Neuronal stem cell (in vitro differentiated cells): ENCODE measurements at regions not wholly inside any gene's neighbourhood (a gene's known extent, or its start where the extent isn't known, plus 50 kb on each side); places are given as distances from the start of the nearest gene placed in this dataset.

ENCODE experiments used
- DNase-seq: peaks from one replicate; pipeline ENCODE4 v3.0.0-alpha.2; 2013; ENCODE audit warnings: low spot score
- H2AFZ ChIP-seq: one replicate; pipeline ENCODE4 v1.6.1; 2013; ENCODE audit warnings: mild to moderate bottlenecking, low read length, inconsistent platforms
- H2AK5ac ChIP-seq: 2 replicates; pipeline ENCODE4 v1.6.1; 2013; ENCODE audit warnings: low read depth, mild to moderate bottlenecking, inconsistent platforms, low read length, moderate library complexity, mixed read lengths
- H2BK120ac ChIP-seq: 2 replicates; pipeline ENCODE4 v1.6.1; 2013; ENCODE audit warnings: low read depth, mild to moderate bottlenecking, inconsistent platforms, low read length, moderate library complexity, mixed read lengths
- H2BK12ac ChIP-seq: one replicate; pipeline ENCODE4 v1.6.1; 2013; ENCODE audit warnings: low read length, inconsistent platforms
- H2BK15ac ChIP-seq: 2 replicates; pipeline ENCODE4 v1.6.1; 2013; ENCODE audit warnings: mild to moderate bottlenecking, low read length, inconsistent platforms, mixed read lengths
- H2BK5ac ChIP-seq: one replicate; pipeline ENCODE4 v1.6.1; 2013; ENCODE audit warnings: inconsistent platforms, mild to moderate bottlenecking, low read length, moderate library complexity
- H3K14ac ChIP-seq: one replicate; pipeline ENCODE4 v1.6.1; 2013; ENCODE audit warnings: low read length, inconsistent platforms
- H3K18ac ChIP-seq: 2 replicates; pipeline ENCODE4 v1.6.1; 2013; ENCODE audit warnings: low read length, inconsistent platforms
- H3K23ac ChIP-seq: 2 replicates; pipeline ENCODE4 v1.6.1; 2013; ENCODE audit warnings: low read depth, mild to moderate bottlenecking, mixed read lengths, low read length, inconsistent platforms; ENCODE audit not compliant: poor library complexity
- H3K27ac ChIP-seq: replicated peaks from 3 replicates; pipeline ENCODE4 v1.5.1; 2013; ENCODE audit warnings: low read length, inconsistent platforms
- H3K27me3 ChIP-seq, 3 experiments: 2 replicates each; pipeline ENCODE4 v1.6.1; 2013; ENCODE audit warnings: low read length in 3 of 3, mild to moderate bottlenecking in 2 of 3, inconsistent platforms in 1 of 3, low read depth in 1 of 3, mixed read lengths in 1 of 3, moderate library complexity in 1 of 3; ENCODE audit not compliant: control insufficient read depth in 3 of 3, insufficient read depth in 3 of 3
- H3K36me3 ChIP-seq, 2 donors: replicated peaks in 1 of 2; 2 replicates each; pipeline ENCODE4 v1.6.1; 2013; ENCODE audit warnings: low read length in 2 of 2; ENCODE audit not compliant: control insufficient read depth in 2 of 2, insufficient read depth in 2 of 2
- H3K4ac ChIP-seq: 2 replicates; pipeline ENCODE4 v1.6.1; 2013; ENCODE audit warnings: inconsistent platforms, mild to moderate bottlenecking, low read length, moderate library complexity
- H3K4me1 ChIP-seq, 2 donors: 1 replicate in 1 of 2; 2 replicates in 1 of 2; pipeline ENCODE4 v1.6.1; 2013; ENCODE audit warnings: low read length in 2 of 2, low read depth in 1 of 2; ENCODE audit not compliant: control insufficient read depth in 2 of 2, insufficient read depth in 1 of 2
- H3K4me2 ChIP-seq: one replicate; pipeline ENCODE4 v1.6.1; 2013; ENCODE audit warnings: mild to moderate bottlenecking, low read length, inconsistent platforms; ENCODE audit not compliant: insufficient read depth, poor library complexity, severe bottlenecking
- H3K4me3 ChIP-seq, 2 donors: 2 replicates each; pipeline ENCODE4 v1.5.1; 2013; ENCODE audit warnings: low read length in 2 of 2, mild to moderate bottlenecking in 2 of 2, inconsistent platforms in 1 of 2, moderate library complexity in 1 of 2
- H3K79me1 ChIP-seq: one replicate; pipeline ENCODE4 v1.6.1; 2013; ENCODE audit warnings: low read depth, mild to moderate bottlenecking, inconsistent platforms, low read length, moderate library complexity
- H3K9ac ChIP-seq: one replicate; pipeline ENCODE4 v1.6.1; 2013; ENCODE audit warnings: mild to moderate bottlenecking, low read depth, low read length, inconsistent platforms; ENCODE audit not compliant: poor library complexity
- H3K9me3 ChIP-seq, 2 donors: replicated peaks in 1 of 2; 2 replicates each; pipeline versions ENCODE3 to v1.6.1; 2013; ENCODE audit warnings: low read length in 2 of 2, mild to moderate bottlenecking in 2 of 2, inconsistent platforms in 1 of 2, low read depth in 1 of 2, mixed read lengths in 1 of 2, moderate library complexity in 1 of 2; ENCODE audit not compliant: control insufficient read depth in 2 of 2, insufficient read depth in 1 of 2
- H4K8ac ChIP-seq: one replicate; pipeline ENCODE4 v1.6.1; 2013; ENCODE audit warnings: low read depth, mild to moderate bottlenecking, inconsistent platforms, low read length, moderate library complexity
- H4K91ac ChIP-seq: one replicate; pipeline ENCODE4 v1.6.1; 2013; ENCODE audit warnings: low read length, low read depth, mild to moderate bottlenecking, inconsistent platforms; ENCODE audit not compliant: poor library complexity
- WGBS, 2 donors: extraction: QIAGEN DNeasy Blood & Tissue Kit; methylation state at CpG; one replicate each; pipeline ENCODE4 v1.1.7; 2013; ENCODE audit warnings: missing lambda C conversion rate in 2 of 2, mixed read lengths in 1 of 2; ENCODE audit not compliant: insufficient read length in 2 of 2, insufficient replicate concordance in 1 of 2; ENCODE audit errors: extremely low coverage in 2 of 2; 5-methylcytosine and 5-hydroxymethylcytosine counted together

DNA sequence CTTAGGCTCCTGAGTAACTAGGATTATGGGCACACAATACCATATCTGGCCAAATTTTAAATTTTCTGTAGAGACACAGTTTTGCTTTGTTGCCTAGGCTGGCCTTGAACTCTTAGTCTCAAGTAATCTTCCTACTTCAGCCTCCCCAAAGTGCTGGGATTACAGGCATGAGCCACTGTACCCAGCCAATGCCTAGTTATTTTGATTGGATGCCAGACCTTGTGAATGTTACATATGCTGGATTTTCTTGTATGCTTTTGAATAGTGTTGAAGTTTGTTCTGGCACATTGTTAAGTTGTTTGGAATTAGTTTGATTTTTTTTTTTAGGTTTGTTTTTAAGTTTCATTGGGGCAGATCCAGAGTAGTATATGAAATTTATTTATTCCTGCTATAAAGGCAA, 110.7 kb upstream of the ANO5 start:
- Histone ChIP-seq H3K27me3 (no peaks in the 10 kb centered on the region), H3K14ac (no peak overlapping the region), H3K4ac (no peak overlapping the region), H2AFZ (no peak overlapping the region), H2BK120ac (no peak overlapping the region), H3K36me3 (no peaks in the 10 kb centered on the region), H3K27ac (no peak overlapping the region), H2BK15ac (no peak overlapping the region), H3K9ac (no peak overlapping the region), H3K9me3 (peaks cover 0 to 2% of the 10 kb centered on the region in 2 donors), H3K18ac (no peak overlapping the region), H3K79me1 (no peaks in the 10 kb centered on the region), H3K4me3 (no peak overlapping the region), H3K4me1 (no peaks in the 10 kb centered on the region), H2BK12ac (no peak overlapping the region), H2BK5ac (no peak overlapping the region), H4K8ac (no peak overlapping the region), H2AK5ac (no peak overlapping the region), H4K91ac (no peak overlapping the region), H3K23ac (no peak overlapping the region), H3K4me2 (no peak overlapping the region)
- no peak for DNase-seq

DNA sequence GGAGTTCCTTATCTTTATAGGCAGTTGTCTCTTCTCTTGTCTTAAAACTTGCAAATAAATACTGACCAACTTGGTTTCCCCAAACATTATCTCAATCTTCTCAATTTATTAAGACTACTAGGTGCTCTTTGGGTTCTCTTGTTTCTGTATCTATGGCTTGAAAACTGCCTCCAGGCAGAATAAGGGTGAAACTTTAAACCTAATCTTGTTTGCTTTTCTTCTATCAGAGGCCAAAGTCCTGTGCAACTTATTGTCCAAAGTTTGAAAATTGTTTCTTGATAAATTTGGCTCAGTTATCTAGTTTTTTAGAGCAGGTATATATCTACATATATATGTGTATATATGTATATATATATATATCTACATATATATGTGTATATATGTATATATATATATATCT, 110.1 kb upstream of the ANO5 start:
- H3K27me3 ChIP-seq: no peaks in the 10 kb centered on the region
- H3K23ac ChIP-seq: no peak overlapping the region
- no peak overlapping the region for H3K4me2 ChIP-seq
- no peak overlapping the region for H2BK120ac ChIP-seq
- no peak overlapping the region for H3K4ac ChIP-seq
- no peak overlapping the region for H3K14ac ChIP-seq
- DNase-seq: no peak
- no peak overlapping the region for H4K8ac ChIP-seq
- H3K79me1 ChIP-seq: no peaks in the 10 kb centered on the region
- no peak overlapping the region for H2AFZ ChIP-seq
- H2BK12ac ChIP-seq: no peak overlapping the region
- H3K36me3 ChIP-seq: no peaks in the 10 kb centered on the region
- H4K91ac ChIP-seq: no peak overlapping the region
- H3K27ac ChIP-seq: no peak overlapping the region
- H2BK15ac ChIP-seq: no peak overlapping the region
- no peak overlapping the region for H2AK5ac ChIP-seq
- H3K9me3 ChIP-seq: peaks cover 0 to 2% of the 10 kb centered on the region in 2 donors
- H2BK5ac ChIP-seq: no peak overlapping the region
- H3K4me3 ChIP-seq: no peak overlapping the region
- H3K9ac ChIP-seq: no peak overlapping the region
- H3K18ac ChIP-seq: no peak overlapping the region
- no peaks in the 10 kb centered on the region for H3K4me1 ChIP-seq

DNA sequence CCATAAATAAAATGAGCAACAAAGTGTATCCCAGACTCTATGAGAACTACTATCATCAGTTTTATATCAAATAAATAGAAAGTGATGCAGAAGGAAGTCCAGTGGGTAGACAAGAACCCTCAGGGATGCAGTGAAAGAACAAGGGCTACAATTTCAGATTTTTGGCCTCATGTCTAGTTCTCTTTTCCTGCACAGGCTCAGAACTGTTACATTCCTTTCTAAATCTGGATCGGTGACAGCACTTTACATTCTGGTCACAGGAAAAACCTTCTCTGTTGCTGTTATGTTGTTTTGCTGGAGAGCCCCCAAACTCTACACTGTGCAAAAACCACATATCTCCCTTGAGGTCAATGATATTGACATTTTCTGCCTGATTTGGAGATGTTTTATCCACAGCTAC, 108.8 kb upstream of the ANO5 start:
- H3K23ac ChIP-seq: no peak overlapping the region
- H3K4ac ChIP-seq: no peak overlapping the region
- H3K4me3 ChIP-seq: no peak overlapping the region
- no peak overlapping the region for H3K18ac ChIP-seq
- H2BK5ac ChIP-seq: no peak overlapping the region
- no peak overlapping the region for H3K9ac ChIP-seq
- no peaks in the 10 kb centered on the region for H3K27me3 ChIP-seq
- no peak overlapping the region for H2AFZ ChIP-seq
- H3K36me3 ChIP-seq: no peaks in the 10 kb centered on the region
- no peak for DNase-seq
- H3K14ac ChIP-seq: no peak overlapping the region
- H4K91ac ChIP-seq: no peak overlapping the region
- H2BK15ac ChIP-seq: no peak overlapping the region
- H3K4me1 ChIP-seq: no peaks in the 10 kb centered on the region
- no peak overlapping the region for H3K27ac ChIP-seq
- H2BK120ac ChIP-seq: no peak overlapping the region
- no CpG with 5 or more reads among the region's 1 CpG for WGBS, 2 donors
- H3K79me1 ChIP-seq: no peaks in the 10 kb centered on the region
- H3K4me2 ChIP-seq: no peak overlapping the region
- no peak overlapping the region for H2BK12ac ChIP-seq
- H2AK5ac ChIP-seq: no peak overlapping the region
- no peak overlapping the region for H4K8ac ChIP-seq
- peaks cover 0 to 2% of the 10 kb centered on the region in 2 donors for H3K9me3 ChIP-seq

DNA sequence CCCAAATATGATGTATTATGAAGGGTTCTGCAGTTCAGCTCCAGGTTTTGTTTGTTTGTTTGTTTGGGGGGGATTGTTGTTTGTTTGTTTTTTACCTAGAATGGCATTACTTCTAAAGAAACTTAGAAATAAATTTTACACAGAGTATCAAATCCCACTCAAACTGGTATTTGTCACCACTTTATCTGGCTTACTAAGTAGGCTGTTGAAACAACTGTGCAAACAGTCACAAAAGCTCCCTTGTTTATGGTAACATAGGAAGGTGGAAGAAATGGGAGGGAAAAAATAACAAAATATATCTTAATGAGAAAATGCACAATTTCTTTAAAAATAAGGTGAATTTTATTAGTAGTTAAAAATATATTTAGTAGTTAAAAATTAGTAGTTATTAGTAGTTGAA, 108.3 kb upstream of the ANO5 start:
- DNase-seq: no peak
- Histone ChIP-seq H2BK15ac (no peak overlapping the region), H4K91ac (no peak overlapping the region), H4K8ac (no peak overlapping the region), H3K4me1 (no peaks in the 10 kb centered on the region), H2BK12ac (no peak overlapping the region), H3K4me2 (no peak overlapping the region), H3K9me3 (peaks cover 0 to 2% of the 10 kb centered on the region in 2 donors), H3K23ac (no peak overlapping the region), H2AK5ac (no peak overlapping the region), H3K27ac (no peak overlapping the region), H3K4ac (no peak overlapping the region), H3K4me3 (no peak overlapping the region), H3K18ac (no peak overlapping the region), H2AFZ (no peak overlapping the region), H3K27me3 (no peaks in the 10 kb centered on the region), H3K14ac (no peak overlapping the region), H3K36me3 (no peaks in the 10 kb centered on the region), H2BK5ac (no peak overlapping the region), H3K9ac (no peak overlapping the region), H2BK120ac (no peak overlapping the region), H3K79me1 (no peaks in the 10 kb centered on the region)
